Stimulated activated CD4-positive, alpha-beta T cell treated with anti-CD3 and anti-CD28 coated beads, TNF-alpha, amount 100 ng/mL, for 1 hour (primary cell): ENCODE measurements at regions not wholly inside any gene's neighbourhood (a gene's known extent, or its start where the extent isn't known, plus 50 kb on each side); places are given as distances from the start of the nearest gene placed in this dataset.

Experiments
- DNase-seq, 3 donors: peaks; one replicate each; pipeline ENCODE4 v3.0.0-alpha.2; 2020; ENCODE audit warnings: low read depth in 3 of 3, low spot score in 1 of 3

GRCh38 chr15:98583771-98584430 lies 64.4 kb upstream of the IGF1R start:
- no peak for DNase-seq

- no peak for DNase-seq
These were observed 62.3 kb upstream of the IGF1R start for GRCh38 chr15:98586066-98586465.

GRCh38 chr15:98592136-98592535 lies 56.2 kb upstream of the IGF1R start:
- no peak for DNase-seq

- DNase-seq, result no peak
These were observed 52.2 kb upstream of the IGF1R start for GRCh38 chr15:98596131-98596530.

GRCh38 chr15:98596885-98597392 lies 51.4 kb upstream of the IGF1R start:
- DNase-seq, result no peak

- no peak for DNase-seq
These were observed 50.7 kb upstream of the IGF1R start for GRCh38 chr15:98597666-98598065.
